Ishikawa (cell line): ENCODE measurements at regions not wholly inside any gene's neighbourhood (a gene's known extent, or its start where the extent isn't known, plus 50 kb on each side); places are given as distances from the start of the nearest gene placed in this dataset.

Source experiments
- CEBPB ChIP-seq: IDR thresholded peaks from 2 replicates; pipeline ENCODE4 v1.6.1; 2012
- CREB1 ChIP-seq: IDR thresholded peaks from 2 replicates; pipeline ENCODE4 v1.6.1; 2012; ENCODE audit warnings: low read depth
- EGR1 ChIP-seq: IDR thresholded peaks from 2 replicates; pipeline ENCODE4 v1.6.1; 2012
- EP300 ChIP-seq: IDR thresholded peaks from 2 replicates; pipeline ENCODE4 v1.6.1; 2012; ENCODE audit warnings: borderline replicate concordance
- FOXM1 ChIP-seq: IDR thresholded peaks from 2 replicates; pipeline ENCODE4 v1.6.1; 2012; ENCODE audit warnings: low read depth, borderline replicate concordance
- NFIC ChIP-seq: IDR thresholded peaks from 2 replicates; pipeline ENCODE4 v1.6.1; 2012
- RAD21 ChIP-seq: IDR thresholded peaks from 2 replicates; pipeline ENCODE4 v1.6.1; 2012; ENCODE audit warnings: low read depth
- TAF1 ChIP-seq: IDR thresholded peaks from 2 replicates; pipeline ENCODE4 v1.6.1; 2012; ENCODE audit warnings: low read depth, mild to moderate bottlenecking
- TCF12 ChIP-seq: IDR thresholded peaks from 2 replicates; pipeline ENCODE4 v1.6.1; 2012; ENCODE audit warnings: low read depth
- TEAD4 ChIP-seq: IDR thresholded peaks from 2 replicates; pipeline ENCODE4 v1.6.1; 2012
- YY1 ChIP-seq: IDR thresholded peaks from 2 replicates; pipeline ENCODE4 v1.6.1; 2012; ENCODE audit warnings: low read depth
- ZBTB7A ChIP-seq: IDR thresholded peaks from 2 replicates; pipeline ENCODE4 v1.6.1; 2012; ENCODE audit warnings: low read depth
- TF ChIP-seq, protein P1 (sequence below): IDR thresholded peaks from 2 replicates; pipeline ENCODE4 v1.6.1; 2012
- TF ChIP-seq, protein P2 (sequence below): IDR thresholded peaks from 2 replicates; pipeline ENCODE4 v1.6.1; 2012
- TF ChIP-seq, protein P3 (sequence below): IDR thresholded peaks from 2 replicates; pipeline ENCODE4 v1.6.1; 2012; ENCODE audit warnings: low read depth, mild to moderate bottlenecking

DNA sequence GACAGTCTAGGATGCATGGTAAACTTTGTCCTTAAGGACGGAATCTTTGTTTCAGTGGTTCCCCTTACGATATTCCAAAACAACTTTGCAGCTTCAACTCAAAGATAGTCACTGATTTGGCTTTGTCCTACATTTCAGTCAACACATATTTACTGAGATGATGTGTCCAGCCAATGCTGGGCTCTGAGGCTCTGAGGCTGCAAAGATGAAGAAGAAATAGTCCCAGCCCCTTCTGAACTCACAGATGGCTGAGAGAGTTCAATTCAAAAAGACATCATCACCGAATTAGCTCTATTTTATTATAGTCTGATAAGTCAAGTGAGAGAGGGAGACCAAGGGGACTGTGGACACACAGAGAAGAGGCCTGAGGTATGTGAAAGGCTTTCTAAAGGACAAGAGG is 544.0 kb downstream of the ACTL7B start:
- TF ChIP-seq EGR1 (no peak), CREB1 (no peak), CEBPB (no peak), ZBTB7A (no peak), YY1 (no peak), TAF1 (no peak), RAD21 (no peak), EP300 (no peak), FOXM1 (no peak), TCF12 (no peak), NFIC (no peak), TEAD4 (no peak)
- TF ChIP-seq, protein P1, sequence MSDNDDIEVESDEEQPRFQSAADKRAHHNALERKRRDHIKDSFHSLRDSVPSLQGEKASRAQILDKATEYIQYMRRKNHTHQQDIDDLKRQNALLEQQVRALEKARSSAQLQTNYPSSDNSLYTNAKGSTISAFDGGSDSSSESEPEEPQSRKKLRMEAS, result no peak
- TF ChIP-seq, protein P2, sequence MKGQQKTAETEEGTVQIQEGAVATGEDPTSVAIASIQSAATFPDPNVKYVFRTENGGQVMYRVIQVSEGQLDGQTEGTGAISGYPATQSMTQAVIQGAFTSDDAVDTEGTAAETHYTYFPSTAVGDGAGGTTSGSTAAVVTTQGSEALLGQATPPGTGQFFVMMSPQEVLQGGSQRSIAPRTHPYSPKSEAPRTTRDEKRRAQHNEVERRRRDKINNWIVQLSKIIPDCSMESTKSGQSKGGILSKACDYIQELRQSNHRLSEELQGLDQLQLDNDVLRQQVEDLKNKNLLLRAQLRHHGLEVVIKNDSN, result no peak
- TF ChIP-seq, protein P3, sequence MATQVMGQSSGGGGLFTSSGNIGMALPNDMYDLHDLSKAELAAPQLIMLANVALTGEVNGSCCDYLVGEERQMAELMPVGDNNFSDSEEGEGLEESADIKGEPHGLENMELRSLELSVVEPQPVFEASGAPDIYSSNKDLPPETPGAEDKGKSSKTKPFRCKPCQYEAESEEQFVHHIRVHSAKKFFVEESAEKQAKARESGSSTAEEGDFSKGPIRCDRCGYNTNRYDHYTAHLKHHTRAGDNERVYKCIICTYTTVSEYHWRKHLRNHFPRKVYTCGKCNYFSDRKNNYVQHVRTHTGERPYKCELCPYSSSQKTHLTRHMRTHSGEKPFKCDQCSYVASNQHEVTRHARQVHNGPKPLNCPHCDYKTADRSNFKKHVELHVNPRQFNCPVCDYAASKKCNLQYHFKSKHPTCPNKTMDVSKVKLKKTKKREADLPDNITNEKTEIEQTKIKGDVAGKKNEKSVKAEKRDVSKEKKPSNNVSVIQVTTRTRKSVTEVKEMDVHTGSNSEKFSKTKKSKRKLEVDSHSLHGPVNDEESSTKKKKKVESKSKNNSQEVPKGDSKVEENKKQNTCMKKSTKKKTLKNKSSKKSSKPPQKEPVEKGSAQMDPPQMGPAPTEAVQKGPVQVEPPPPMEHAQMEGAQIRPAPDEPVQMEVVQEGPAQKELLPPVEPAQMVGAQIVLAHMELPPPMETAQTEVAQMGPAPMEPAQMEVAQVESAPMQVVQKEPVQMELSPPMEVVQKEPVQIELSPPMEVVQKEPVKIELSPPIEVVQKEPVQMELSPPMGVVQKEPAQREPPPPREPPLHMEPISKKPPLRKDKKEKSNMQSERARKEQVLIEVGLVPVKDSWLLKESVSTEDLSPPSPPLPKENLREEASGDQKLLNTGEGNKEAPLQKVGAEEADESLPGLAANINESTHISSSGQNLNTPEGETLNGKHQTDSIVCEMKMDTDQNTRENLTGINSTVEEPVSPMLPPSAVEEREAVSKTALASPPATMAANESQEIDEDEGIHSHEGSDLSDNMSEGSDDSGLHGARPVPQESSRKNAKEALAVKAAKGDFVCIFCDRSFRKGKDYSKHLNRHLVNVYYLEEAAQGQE, result no peak

DNA sequence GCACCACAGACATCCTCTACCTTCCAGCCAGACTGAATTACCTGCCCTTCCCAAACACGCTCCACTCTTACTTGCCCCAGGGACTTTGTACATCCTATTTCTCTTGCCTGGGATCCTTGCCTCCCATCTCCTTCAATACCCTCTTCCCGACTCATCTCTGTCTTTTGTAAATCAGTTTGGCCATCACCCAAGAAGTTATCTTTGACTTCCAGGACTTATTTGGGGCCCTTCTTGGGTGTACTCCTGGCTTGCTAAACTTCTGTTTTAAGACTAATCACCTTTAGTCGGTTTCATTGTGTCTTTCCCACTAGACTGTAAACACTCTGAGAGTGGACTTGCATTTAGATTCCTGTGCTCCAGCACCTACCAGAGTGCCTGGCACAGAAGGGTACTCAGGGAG is 545.6 kb downstream of the ACTL7B start:
- TF ChIP-seq TEAD4, result no peak
- TF ChIP-seq, protein P2, result no peak
- no peak for TF ChIP-seq NFIC
- no peak for TF ChIP-seq ZBTB7A

DNA sequence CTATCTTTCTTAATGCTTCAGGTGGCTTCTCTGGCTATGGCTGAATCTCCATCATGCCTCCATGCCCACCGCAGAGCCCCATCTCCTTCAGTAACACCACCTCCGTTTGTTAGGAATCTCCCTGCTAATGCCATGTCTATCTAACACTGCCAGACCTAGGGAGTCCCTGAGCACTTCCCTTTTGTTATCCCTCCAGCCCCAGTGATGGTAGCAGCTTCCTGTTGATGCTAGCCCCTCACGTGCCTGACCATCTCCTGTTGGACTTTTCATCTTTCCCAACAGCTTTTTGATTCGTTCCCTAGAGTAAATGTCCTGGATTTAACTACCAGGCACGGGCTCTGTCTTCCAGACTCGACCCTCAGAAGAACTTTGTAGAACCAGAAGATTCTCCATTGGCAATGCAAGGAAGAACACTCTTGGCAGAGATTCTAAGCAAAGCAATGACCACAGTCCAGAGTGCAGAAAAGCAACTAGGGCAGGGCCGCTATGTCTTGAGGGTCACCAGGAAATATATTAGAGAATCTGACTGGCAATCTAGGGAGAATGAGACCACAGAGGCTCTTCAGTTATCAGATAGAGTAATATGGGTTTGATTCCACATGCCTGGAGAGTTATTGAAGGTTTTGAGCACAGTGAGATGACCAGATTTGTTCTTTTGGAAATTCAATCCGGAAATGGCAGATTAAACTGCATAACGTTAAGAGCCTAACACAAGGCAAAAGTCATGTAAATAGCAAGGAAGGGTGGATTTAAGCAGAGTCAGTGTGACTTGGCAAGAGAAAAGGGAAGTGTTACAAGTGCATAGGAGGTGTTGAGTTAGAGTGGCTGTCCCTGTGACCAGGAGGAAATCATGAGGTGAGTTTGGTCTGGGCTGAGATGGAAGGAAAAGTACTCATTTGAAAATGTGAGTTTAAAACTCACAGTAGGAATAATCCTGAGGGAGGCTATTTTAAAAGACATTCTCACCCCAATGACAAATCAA is 555.2 kb downstream of the ACTL7B start:
- no peak for TF ChIP-seq RAD21
- no peak for TF ChIP-seq NFIC
- no peak for TF ChIP-seq CEBPB
- TF ChIP-seq, protein P1, result no peak
- no peak for TF ChIP-seq YY1
- no peak for TF ChIP-seq EP300
- TF ChIP-seq TAF1, result no peak
- TF ChIP-seq ZBTB7A, result no peak
- no peak for TF ChIP-seq CREB1
- no peak for TF ChIP-seq TEAD4
- TF ChIP-seq, protein P3, result no peak
- no peak for TF ChIP-seq TCF12
- no peak for TF ChIP-seq FOXM1
- TF ChIP-seq EGR1, result no peak
- TF ChIP-seq, protein P2, result no peak

DNA sequence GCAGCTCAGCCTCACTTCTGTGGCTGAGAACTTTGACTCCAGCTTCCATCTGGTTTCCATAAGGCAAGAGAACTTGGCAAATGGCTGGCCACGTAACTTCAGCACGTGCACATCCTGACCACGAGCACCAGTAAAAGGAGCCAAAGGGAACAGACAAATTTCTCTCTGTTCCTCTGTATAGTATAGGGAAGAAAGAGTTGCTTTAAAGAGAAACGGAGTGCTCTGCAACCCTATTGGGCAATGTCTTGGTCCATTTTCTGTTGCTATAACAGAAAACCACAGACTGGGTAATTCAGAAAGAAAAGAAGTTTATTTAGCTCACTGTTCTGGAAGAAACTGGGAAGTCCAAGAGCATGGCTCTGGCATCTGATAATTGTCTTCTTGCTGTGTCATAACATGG is 558.7 kb downstream of the ACTL7B start:
- TF ChIP-seq, protein P2, result no peak
- TF ChIP-seq EP300, result no peak
- no peak for TF ChIP-seq CEBPB
- no peak for TF ChIP-seq ZBTB7A
- no peak for TF ChIP-seq YY1
- no peak for TF ChIP-seq EGR1
- TF ChIP-seq, protein P1, result no peak
- no peak for TF ChIP-seq CREB1

DNA sequence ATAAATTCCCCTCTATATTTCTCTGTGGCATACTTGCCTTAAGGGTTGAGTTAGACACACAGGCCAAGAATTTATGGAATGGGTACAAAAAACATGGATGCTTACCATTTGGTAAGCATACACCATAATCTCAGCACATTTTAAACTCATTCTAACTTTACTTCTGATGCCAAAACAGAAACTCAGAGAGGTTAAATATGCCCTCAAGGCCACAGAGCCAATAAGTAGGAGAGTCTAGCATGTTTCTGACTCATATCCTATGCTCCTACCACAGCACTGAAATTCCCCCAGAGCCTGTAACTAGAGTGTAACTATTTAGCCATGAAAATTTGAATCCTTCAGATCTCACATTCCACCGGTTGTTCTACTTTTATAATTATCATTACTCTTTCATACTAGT is 559.7 kb downstream of the ACTL7B start:
- TF ChIP-seq ZBTB7A (no peak), EGR1 (no peak), EP300 (no peak), TAF1 (no peak), CREB1 (no peak), CEBPB (no peak), NFIC (no peak), YY1 (no peak), FOXM1 (no peak), TEAD4 (no peak), RAD21 (no peak), TCF12 (no peak)
- TF ChIP-seq, protein P1, result no peak
- TF ChIP-seq, protein P2, result no peak
- TF ChIP-seq, protein P3, result no peak
